ENCODE measurements at regions not wholly inside any gene's neighbourhood (a gene's known extent, or its start where the extent isn't known, plus 50 kb on each side); places are given as distances from the start of the nearest gene placed in this dataset.

- TF ChIP-seq ZNF532 (CRISPR knock-in tag; IDR thresholded peaks at IDR 0.05; ENCODE audit: borderline replicate concordance) (no peak), ATF2 (CRISPR knock-in tag; IDR thresholded peaks at IDR 0.05; ENCODE audit: borderline replicate concordance, low read depth) (no peak)
Measured at GRCh38 chr6:102986086-102986485, 1592.6 kb downstream of the GRIK2 start (continued).

- no peak overlapping the region for H3K4me3 Mint-ChIP-seq
- DNase-seq (ENCODE audit: low spot score) = no peak
- TF ChIP-seq ZNF423 (CRISPR knock-in tag; IDR thresholded peaks at IDR 0.05) = no peak
- TF ChIP-seq ZBTB21 (CRISPR knock-in tag; IDR thresholded peaks at IDR 0.05; ENCODE audit: borderline replicate concordance) = no peak
- TF ChIP-seq FOXP4 (CRISPR knock-in tag; IDR thresholded peaks at IDR 0.05) = no peak
- TF ChIP-seq E2F5 (CRISPR knock-in tag; IDR thresholded peaks at IDR 0.05) = no peak
- no peak for TF ChIP-seq SMAD4 (CRISPR knock-in tag; IDR thresholded peaks at IDR 0.05)
- TF ChIP-seq ZNF425 (CRISPR knock-in tag; conservative IDR thresholded peaks at IDR 0.05) = no peak
- ChIA-PET CTCF (no interaction called here), POLR2A (no interaction called here)
- no peak overlapping the region for H3K27ac Mint-ChIP-seq
- no peaks in the 10 kb centered on the region for H3K36me3 Mint-ChIP-seq
- H3K27me3 Mint-ChIP-seq (ENCODE audit: low read depth) = no peaks in the 10 kb centered on the region
- no peaks in the 10 kb centered on the region for H3K9me3 Mint-ChIP-seq
- peaks cover 16% of the 10 kb centered on the region for H3K4me1 Mint-ChIP-seq
- no peak for ATAC-seq
Measured at GRCh38 chr6:102984357-102984756, 1590.8 kb downstream of the GRIK2 start.

- Mint-ChIP-seq H3K9me3 (peaks cover 23% of the 10 kb centered on the region), H3K4me3 (no peak overlapping the region), H3K27ac (no peak overlapping the region), H3K27me3 (ENCODE audit: low read depth) (no peaks in the 10 kb centered on the region), H3K36me3 (no peaks in the 10 kb centered on the region), H3K4me1 (peaks cover 16% of the 10 kb centered on the region)
- DNase-seq (ENCODE audit: low spot score) = no peak
- ChIA-PET CTCF (interaction anchor here (0.6 kb wide), 1 partner anchor 251 kb away, joined by 3 read pairs; no protein-coding TSS in a partner anchor), POLR2A (no interaction called here)
- ATAC-seq = no peak
- no peak for TF ChIP-seq HMGA2 (CRISPR knock-in tag; IDR thresholded peaks at IDR 0.05)
- TF ChIP-seq, protein P1, sequence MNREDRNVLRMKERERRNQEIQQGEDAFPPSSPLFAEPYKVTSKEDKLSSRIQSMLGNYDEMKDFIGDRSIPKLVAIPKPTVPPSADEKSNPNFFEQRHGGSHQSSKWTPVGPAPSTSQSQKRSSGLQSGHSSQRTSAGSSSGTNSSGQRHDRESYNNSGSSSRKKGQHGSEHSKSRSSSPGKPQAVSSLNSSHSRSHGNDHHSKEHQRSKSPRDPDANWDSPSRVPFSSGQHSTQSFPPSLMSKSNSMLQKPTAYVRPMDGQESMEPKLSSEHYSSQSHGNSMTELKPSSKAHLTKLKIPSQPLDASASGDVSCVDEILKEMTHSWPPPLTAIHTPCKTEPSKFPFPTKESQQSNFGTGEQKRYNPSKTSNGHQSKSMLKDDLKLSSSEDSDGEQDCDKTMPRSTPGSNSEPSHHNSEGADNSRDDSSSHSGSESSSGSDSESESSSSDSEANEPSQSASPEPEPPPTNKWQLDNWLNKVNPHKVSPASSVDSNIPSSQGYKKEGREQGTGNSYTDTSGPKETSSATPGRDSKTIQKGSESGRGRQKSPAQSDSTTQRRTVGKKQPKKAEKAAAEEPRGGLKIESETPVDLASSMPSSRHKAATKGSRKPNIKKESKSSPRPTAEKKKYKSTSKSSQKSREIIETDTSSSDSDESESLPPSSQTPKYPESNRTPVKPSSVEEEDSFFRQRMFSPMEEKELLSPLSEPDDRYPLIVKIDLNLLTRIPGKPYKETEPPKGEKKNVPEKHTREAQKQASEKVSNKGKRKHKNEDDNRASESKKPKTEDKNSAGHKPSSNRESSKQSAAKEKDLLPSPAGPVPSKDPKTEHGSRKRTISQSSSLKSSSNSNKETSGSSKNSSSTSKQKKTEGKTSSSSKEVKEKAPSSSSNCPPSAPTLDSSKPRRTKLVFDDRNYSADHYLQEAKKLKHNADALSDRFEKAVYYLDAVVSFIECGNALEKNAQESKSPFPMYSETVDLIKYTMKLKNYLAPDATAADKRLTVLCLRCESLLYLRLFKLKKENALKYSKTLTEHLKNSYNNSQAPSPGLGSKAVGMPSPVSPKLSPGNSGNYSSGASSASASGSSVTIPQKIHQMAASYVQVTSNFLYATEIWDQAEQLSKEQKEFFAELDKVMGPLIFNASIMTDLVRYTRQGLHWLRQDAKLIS (CRISPR knock-in tag; IDR thresholded peaks at IDR 0.05; ENCODE audit: borderline replicate concordance) = no peak
- no peak for TF ChIP-seq TCF7 (CRISPR knock-in tag; IDR thresholded peaks at IDR 0.05; ENCODE audit: low read depth)
- TF ChIP-seq ZBTB21 (CRISPR knock-in tag; IDR thresholded peaks at IDR 0.05; ENCODE audit: borderline replicate concordance) = no peak
- TF ChIP-seq, protein P2, sequence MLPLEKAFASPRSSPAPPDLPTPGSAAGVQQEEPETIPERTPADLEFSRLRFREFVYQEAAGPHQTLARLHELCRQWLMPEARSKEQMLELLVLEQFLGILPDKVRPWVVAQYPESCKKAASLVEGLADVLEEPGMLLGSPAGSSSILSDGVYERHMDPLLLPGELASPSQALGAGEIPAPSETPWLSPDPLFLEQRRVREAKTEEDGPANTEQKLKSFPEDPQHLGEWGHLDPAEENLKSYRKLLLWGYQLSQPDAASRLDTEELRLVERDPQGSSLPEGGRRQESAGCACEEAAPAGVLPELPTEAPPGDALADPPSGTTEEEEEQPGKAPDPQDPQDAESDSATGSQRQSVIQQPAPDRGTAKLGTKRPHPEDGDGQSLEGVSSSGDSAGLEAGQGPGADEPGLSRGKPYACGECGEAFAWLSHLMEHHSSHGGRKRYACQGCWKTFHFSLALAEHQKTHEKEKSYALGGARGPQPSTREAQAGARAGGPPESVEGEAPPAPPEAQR (CRISPR knock-in tag; IDR thresholded peaks at IDR 0.05) = no peak
- no peak for TF ChIP-seq SMAD4 (CRISPR knock-in tag; IDR thresholded peaks at IDR 0.05)
Measured at GRCh38 chr6:102981490-102982015, 1588.0 kb downstream of the GRIK2 start.

Data from WTC11 (cell line).